Mucosa of descending colon (tissue), 3 donors: ENCODE measurements at regions not wholly inside any gene's neighbourhood (a gene's known extent, or its start where the extent isn't known, plus 50 kb on each side); places are given as distances from the start of the nearest gene placed in this dataset.

Experiments
- ATAC-seq: fragments of 200-7000 bp; cut with Tn5 transposase; one replicate; pipeline ENCODE4 v1.9.1; 2020; ENCODE audit warnings: mild to moderate bottlenecking, moderate library complexity
- DNase-seq, 3 donors: peaks; one replicate each; pipeline ENCODE4 v3.0.0-alpha.2; 2020
- H3K36me3 ChIP-seq: fragments of 200-600 bp; one replicate; pipeline ENCODE4 v1.8.0; 2021; ENCODE audit warnings: low read depth, mild to moderate bottlenecking
- H3K4me1 ChIP-seq: fragments of 200-600 bp; one replicate; pipeline ENCODE4 v1.8.0; 2021; ENCODE audit warnings: low read depth, mild to moderate bottlenecking
- H3K4me3 ChIP-seq: fragments of 200-600 bp; one replicate; pipeline ENCODE4 v1.8.0; 2021; ENCODE audit warnings: mild to moderate bottlenecking
- H3K9me3 ChIP-seq: fragments of 200-600 bp; one replicate; pipeline ENCODE4 v1.8.0; 2021; ENCODE audit warnings: mild to moderate bottlenecking
- intact Hi-C, 2 donors: fragments of 100-400 bp; cut with DNase I in 1 of 2; cut with micrococcal nuclease in 1 of 2; formaldehyde crosslinking; loops; one replicate each; pipeline versions ENCODE4 v1.11.0 to v1.11.1; 2022; cut with DNase I, micrococcal nuclease
- TF ChIP-seq, protein P1 (sequence below): fragments of 200-600 bp; IDR thresholded peaks from one replicate; pipeline ENCODE4 v1.8.0; 2022; ENCODE audit warnings: antibody characterized with exemption, mild to moderate bottlenecking
- donor health status: DM: no; HTN: no; CAD: no; lungs with moderate emphysema.
- donor health status: DM: no; HTN: no; CAD: no.
- donor health status: DM: no; HTN: yes; CAD: no.

DNA sequence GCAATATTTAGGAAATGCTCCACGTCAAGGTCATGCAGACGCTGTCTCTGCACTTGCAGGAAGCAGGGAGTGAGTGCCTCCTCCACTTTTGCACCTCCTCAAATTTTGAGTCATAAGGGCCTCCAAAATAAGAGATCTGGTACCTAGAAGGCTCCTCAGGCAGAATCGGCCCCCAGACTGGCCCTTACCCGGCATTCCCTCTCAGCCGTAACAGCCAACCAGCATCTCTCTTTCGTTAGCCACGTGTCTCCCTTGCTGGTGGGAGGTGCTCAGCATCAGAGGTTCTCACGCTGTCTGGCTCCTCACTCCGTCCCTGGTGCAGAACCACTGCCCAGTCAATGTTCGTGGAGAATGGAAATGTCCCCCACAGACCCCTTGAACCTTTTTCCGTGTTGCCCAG, 75.3 kb downstream of the ANKRD60 start:
- Histone ChIP-seq H3K36me3 (no peaks in the 10 kb centered on the region), H3K4me3 (no peak overlapping the region), H3K4me1 (no peaks in the 10 kb centered on the region), H3K9me3 (no peaks in the 10 kb centered on the region)
- ATAC-seq: no peak
- DNase-seq: no peak
- intact Hi-C loops: no loop called here
- TF ChIP-seq, protein P1, sequence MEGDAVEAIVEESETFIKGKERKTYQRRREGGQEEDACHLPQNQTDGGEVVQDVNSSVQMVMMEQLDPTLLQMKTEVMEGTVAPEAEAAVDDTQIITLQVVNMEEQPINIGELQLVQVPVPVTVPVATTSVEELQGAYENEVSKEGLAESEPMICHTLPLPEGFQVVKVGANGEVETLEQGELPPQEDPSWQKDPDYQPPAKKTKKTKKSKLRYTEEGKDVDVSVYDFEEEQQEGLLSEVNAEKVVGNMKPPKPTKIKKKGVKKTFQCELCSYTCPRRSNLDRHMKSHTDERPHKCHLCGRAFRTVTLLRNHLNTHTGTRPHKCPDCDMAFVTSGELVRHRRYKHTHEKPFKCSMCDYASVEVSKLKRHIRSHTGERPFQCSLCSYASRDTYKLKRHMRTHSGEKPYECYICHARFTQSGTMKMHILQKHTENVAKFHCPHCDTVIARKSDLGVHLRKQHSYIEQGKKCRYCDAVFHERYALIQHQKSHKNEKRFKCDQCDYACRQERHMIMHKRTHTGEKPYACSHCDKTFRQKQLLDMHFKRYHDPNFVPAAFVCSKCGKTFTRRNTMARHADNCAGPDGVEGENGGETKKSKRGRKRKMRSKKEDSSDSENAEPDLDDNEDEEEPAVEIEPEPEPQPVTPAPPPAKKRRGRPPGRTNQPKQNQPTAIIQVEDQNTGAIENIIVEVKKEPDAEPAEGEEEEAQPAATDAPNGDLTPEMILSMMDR: no peak

DNA sequence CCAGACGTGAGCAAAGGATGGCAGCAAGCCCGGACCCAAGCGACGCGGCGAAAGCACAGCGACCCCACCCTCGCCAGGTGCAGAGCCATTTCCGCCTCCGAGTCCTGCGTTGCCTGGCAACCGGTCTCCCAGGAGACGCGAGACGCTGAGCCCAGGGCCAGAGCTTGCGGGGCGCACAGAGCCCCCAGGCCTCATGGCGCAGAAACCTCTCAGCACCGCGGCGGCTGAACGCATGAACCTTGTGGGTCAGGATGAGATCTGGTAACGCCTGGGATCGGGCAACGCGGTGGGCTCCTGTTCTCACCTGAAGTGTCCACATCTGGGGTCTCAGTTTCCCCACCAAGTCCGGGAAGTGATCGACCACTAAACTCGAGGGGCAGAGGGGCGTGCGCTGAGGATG, 77.7 kb downstream of the ANKRD60 start:
- H3K4me1 ChIP-seq: no peaks in the 10 kb centered on the region
- intact Hi-C loops: no loop called here
- ATAC-seq: peak; percentile 92
- no peaks in the 10 kb centered on the region for H3K9me3 ChIP-seq
- peak; percentile 74 to 77 (median 75) for DNase-seq
- TF ChIP-seq, protein P1: no peak
- no peaks in the 10 kb centered on the region for H3K36me3 ChIP-seq
- no peak overlapping the region for H3K4me3 ChIP-seq

DNA sequence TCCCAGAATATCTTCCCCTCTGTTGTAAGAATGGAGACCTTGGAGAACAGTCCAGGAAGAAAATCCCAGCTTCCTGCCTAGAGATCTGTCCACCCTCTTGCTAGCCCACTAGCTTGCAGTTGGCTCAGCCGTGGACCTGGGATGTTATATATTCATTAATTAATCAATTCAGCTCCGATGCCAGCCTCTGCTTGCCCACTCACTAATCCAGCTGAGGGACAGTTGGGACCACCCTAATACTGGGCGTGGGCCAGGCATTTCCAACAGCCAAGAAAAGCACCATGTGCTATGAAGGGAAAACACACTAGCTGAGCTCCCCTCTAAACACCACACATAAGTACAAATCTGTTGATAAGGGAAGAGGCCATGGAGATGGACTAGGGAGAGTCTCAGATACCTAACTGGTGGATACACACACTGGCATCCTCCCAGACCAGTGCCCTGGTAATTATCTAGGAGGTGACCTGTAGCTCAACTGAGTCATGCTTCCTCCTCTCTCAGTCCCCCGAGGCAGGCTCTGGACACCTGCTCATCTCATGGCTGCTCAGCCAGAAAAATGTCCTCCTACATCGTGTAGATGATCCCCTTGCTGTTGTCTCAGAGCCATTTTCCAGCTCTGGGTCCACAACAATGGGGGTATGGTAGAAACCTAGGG, 78.9 kb downstream of the ANKRD60 start:
- DNase-seq (no peak), ATAC-seq (no peak)
- Histone ChIP-seq H3K9me3 (no peaks in the 10 kb centered on the region), H3K4me1 (no peaks in the 10 kb centered on the region), H3K4me3 (no peak overlapping the region), H3K36me3 (no peaks in the 10 kb centered on the region)
- TF ChIP-seq, protein P1: no peak
- intact Hi-C loops: no loop called here

DNA sequence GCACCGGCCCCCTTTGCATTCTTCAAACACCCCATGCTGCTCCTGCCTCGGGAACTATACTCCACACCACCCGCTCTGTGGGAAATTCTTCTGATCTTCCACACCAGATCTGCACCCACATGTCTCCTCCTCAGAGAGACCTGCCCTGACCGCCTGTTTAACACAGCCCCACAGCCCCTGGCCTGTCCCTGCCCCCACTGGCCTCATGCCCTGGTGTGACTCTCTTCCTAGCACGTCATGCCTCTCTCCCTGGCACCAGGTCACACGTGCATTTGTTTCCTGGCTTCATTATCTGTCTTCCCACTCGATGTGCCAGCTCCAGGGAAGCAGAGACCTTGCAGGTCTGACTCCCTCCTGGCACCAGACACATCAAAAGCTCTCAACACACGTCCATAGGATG, 79.6 kb downstream of the ANKRD60 start:
- no peak for ATAC-seq

DNA sequence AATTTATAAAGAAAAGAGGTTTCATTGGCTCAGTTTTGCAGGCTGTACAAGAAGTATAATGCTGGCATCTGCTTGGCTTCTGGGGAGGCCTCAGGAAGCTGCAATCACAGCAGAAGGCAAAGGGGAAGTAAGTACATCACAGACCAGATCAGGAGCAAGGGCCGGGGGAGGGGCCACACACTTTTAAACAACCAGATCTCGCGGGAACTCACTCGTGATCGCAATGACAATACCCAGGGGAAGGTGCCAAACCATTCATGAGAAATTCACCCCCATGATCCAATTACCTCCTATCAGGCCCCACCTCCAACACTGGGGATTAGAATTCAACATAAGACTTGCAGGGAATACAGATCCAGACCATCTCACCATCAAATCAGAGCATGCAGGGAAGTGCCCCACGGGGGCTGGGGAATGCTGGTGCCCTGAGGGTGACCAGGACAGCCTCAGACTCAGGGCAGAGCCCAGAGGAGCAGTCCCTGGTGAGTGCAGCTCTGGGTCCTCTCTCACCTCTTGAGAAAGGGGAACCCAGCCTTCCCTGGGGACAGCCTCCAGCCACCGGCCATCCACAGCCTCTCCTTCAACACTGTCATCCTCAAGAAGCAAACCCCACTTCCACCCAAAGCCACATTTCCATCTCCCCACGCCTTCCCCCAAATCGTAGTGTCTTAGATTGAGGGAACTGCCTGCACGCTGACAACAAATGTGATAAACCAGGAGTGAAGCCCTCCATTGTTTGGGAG, 80.7 kb downstream of the ANKRD60 start:
- TF ChIP-seq, protein P1: no peak
- Histone ChIP-seq H3K4me3 (no peak overlapping the region), H3K36me3 (no peaks in the 10 kb centered on the region), H3K9me3 (no peaks in the 10 kb centered on the region), H3K4me1 (no peaks in the 10 kb centered on the region)
- DNase-seq: no peak
- intact Hi-C loops: no loop called here
- ATAC-seq: no peak

More for the DNA sequence above, 79.6 kb downstream of the ANKRD60 start:
- H3K4me1 ChIP-seq: no peaks in the 10 kb centered on the region
- H3K4me3 ChIP-seq: no peak overlapping the region
- DNase-seq: no peak
- H3K9me3 ChIP-seq: no peaks in the 10 kb centered on the region
- intact Hi-C loops: no loop called here
- TF ChIP-seq, protein P1: no peak
- H3K36me3 ChIP-seq: no peaks in the 10 kb centered on the region
